ENCODE measurements at regions not wholly inside any gene's neighbourhood (a gene's known extent, or its start where the extent isn't known, plus 50 kb on each side); places are given as distances from the start of the nearest gene placed in this dataset.
"Not testable (repeated sequence)": the region's sequence is repeated elsewhere in the genome, so short reads cannot be mapped to it uniquely, and the experiment has no call there.

- peak in 1 of 2 donors; percentile 42 for TF ChIP-seq CTCF (IDR thresholded peaks at IDR 0.05)
- not testable (repeated sequence) for TF ChIP-seq EP300, POLR2AphosphoS5, POLR2A (IDR thresholded peaks at IDR 0.05)
Measured at GRCh38 chr1:223907943-223908587, 62.3 kb upstream of the TP53BP2 start.
